SK-N-SH treated with all-trans-retinoic acid at 6 μM for 48 hours (cell line): ENCODE measurements at regions not wholly inside any gene's neighbourhood (a gene's known extent, or its start where the extent isn't known, plus 50 kb on each side); places are given as distances from the start of the nearest gene placed in this dataset.

Experiments used
- ATAC-seq: fragments of 200-7000 bp; cut with Tn5 transposase; 3 replicates; pipeline ENCODE4 v1.9.1; 2020; ENCODE audit warnings: mild to moderate bottlenecking, moderate library complexity
- ARNTL ChIP-seq: fragments of 450-650 bp; formaldehyde crosslinking; IDR thresholded peaks from 2 replicates; pipeline ENCODE4 v1.5.0; 2020; ENCODE audit warnings: low read depth, mild to moderate bottlenecking, moderate library complexity, borderline replicate concordance
- BACH2 ChIP-seq: fragments of 250-450 bp; sonication (Bioruptor Pico); IDR thresholded peaks from 2 replicates; pipeline ENCODE4 v1.9.0; 2021; ENCODE audit warnings: mild to moderate bottlenecking, borderline replicate concordance
- CSDC2 ChIP-seq: fragments of 250-450 bp; sonication (Bioruptor Pico); IDR thresholded peaks from 2 replicates; pipeline ENCODE4 v1.5.0; 2020; ENCODE audit warnings: mild to moderate bottlenecking, moderate library complexity
- ESRRG ChIP-seq: fragments of 250-450 bp; sonication (Bioruptor Pico); IDR thresholded peaks from 2 replicates; pipeline ENCODE4 v1.6.1; 2021; ENCODE audit warnings: mild to moderate bottlenecking
- GLIS3 ChIP-seq: fragments of 250-450 bp; sonication (Bioruptor Pico); IDR thresholded peaks from 2 replicates; pipeline ENCODE4 v1.5.0; 2020; ENCODE audit warnings: mild to moderate bottlenecking, moderate library complexity
- ISL1 ChIP-seq: fragments of 250-450 bp; sonication (Bioruptor Pico); IDR thresholded peaks from 2 replicates; pipeline ENCODE4 v2.1.2; 2022; ENCODE audit warnings: mild to moderate bottlenecking, moderate library complexity
- OSR1 ChIP-seq: fragments of 250-450 bp; sonication (Bioruptor Pico); IDR thresholded peaks from 2 replicates; pipeline ENCODE4 v1.8.0; 2022; ENCODE audit warnings: moderate library complexity, mild to moderate bottlenecking, inconsistent platforms
- PPARA ChIP-seq: fragments of 250-450 bp; sonication (Bioruptor Pico); IDR thresholded peaks from 2 replicates; pipeline ENCODE4 v1.5.0; 2020; ENCODE audit warnings: mild to moderate bottlenecking, borderline replicate concordance
- RARB ChIP-seq: fragments of 250-450 bp; sonication (Bioruptor Pico); IDR thresholded peaks from 2 replicates; pipeline ENCODE4 v1.8.0; 2021; ENCODE audit warnings: mild to moderate bottlenecking, moderate library complexity
- SNAI2 ChIP-seq: fragments of 250-450 bp; sonication (Bioruptor Pico); IDR thresholded peaks from 2 replicates; pipeline ENCODE4 v1.5.0; 2020; ENCODE audit warnings: mild to moderate bottlenecking, moderate library complexity
- TCF4 ChIP-seq: fragments of 250-450 bp; sonication (Bioruptor Pico); IDR thresholded peaks from 2 replicates; pipeline ENCODE4 v1.8.0; 2021; ENCODE audit warnings: mild to moderate bottlenecking, moderate library complexity, borderline replicate concordance
- TOX ChIP-seq: fragments of 250-450 bp; sonication (Bioruptor Pico); IDR thresholded peaks from 2 replicates; pipeline ENCODE4 v1.8.0; 2021; ENCODE audit warnings: mild to moderate bottlenecking, moderate library complexity, borderline replicate concordance
- ZC3H10 ChIP-seq: fragments of 250-450 bp; sonication (Bioruptor Pico); IDR thresholded peaks from 2 replicates; pipeline ENCODE4 v1.5.1; 2021; ENCODE audit warnings: mild to moderate bottlenecking, moderate library complexity
- ZFP3 ChIP-seq: fragments of 250-450 bp; sonication (Bioruptor Pico); IDR thresholded peaks from 2 replicates; pipeline ENCODE4 v1.5.0; 2020; ENCODE audit warnings: mild to moderate bottlenecking, moderate library complexity
- ZFP30 ChIP-seq: fragments of 450-650 bp; formaldehyde crosslinking; IDR thresholded peaks from 2 replicates; pipeline ENCODE4 v1.5.0; 2022; ENCODE audit warnings: mild to moderate bottlenecking, moderate library complexity
- ZNF565 ChIP-seq: fragments of 450-650 bp; formaldehyde crosslinking; conservative IDR thresholded peaks from 2 replicates; pipeline ENCODE4 v1.5.0; 2020; ENCODE audit warnings: low read depth, mild to moderate bottlenecking, moderate library complexity
- ZNF70 ChIP-seq: fragments of 450-650 bp; formaldehyde crosslinking; IDR thresholded peaks from 2 replicates; pipeline ENCODE4 v1.5.0; 2020; ENCODE audit warnings: mild to moderate bottlenecking, moderate library complexity
- ZNF8 ChIP-seq: fragments of 450-650 bp; formaldehyde crosslinking; IDR thresholded peaks from 2 replicates; pipeline ENCODE4 v1.5.0; 2020; ENCODE audit warnings: mild to moderate bottlenecking, moderate library complexity
- TF ChIP-seq, protein P1 (sequence below): fragments of 250-450 bp; sonication (Bioruptor Pico); IDR thresholded peaks from 2 replicates; pipeline ENCODE4 v1.8.0; 2021; ENCODE audit warnings: low read depth, mild to moderate bottlenecking, moderate library complexity, borderline replicate concordance
- TF ChIP-seq, protein P2 (sequence below): fragments of 250-450 bp; sonication (Bioruptor Pico); IDR thresholded peaks from 2 replicates; pipeline ENCODE4 v1.8.0; 2020; ENCODE audit warnings: mild to moderate bottlenecking, moderate library complexity, borderline replicate concordance
- TF ChIP-seq, protein P3 (sequence below): fragments of 250-450 bp; sonication (Bioruptor Pico); IDR thresholded peaks from 2 replicates; pipeline ENCODE4 v1.5.1; 2020; ENCODE audit warnings: low read depth, mild to moderate bottlenecking, moderate library complexity
- TF ChIP-seq, protein P4 (sequence below): fragments of 250-450 bp; sonication (Bioruptor Pico); IDR thresholded peaks from 2 replicates; pipeline ENCODE4 v1.5.0; 2020; ENCODE audit warnings: mild to moderate bottlenecking, moderate library complexity
- TF ChIP-seq, protein P5 (sequence below): fragments of 250-450 bp; sonication (Bioruptor Pico); IDR thresholded peaks from 2 replicates; pipeline ENCODE4 v1.5.1; 2021; ENCODE audit warnings: mild to moderate bottlenecking, moderate library complexity

DNA sequence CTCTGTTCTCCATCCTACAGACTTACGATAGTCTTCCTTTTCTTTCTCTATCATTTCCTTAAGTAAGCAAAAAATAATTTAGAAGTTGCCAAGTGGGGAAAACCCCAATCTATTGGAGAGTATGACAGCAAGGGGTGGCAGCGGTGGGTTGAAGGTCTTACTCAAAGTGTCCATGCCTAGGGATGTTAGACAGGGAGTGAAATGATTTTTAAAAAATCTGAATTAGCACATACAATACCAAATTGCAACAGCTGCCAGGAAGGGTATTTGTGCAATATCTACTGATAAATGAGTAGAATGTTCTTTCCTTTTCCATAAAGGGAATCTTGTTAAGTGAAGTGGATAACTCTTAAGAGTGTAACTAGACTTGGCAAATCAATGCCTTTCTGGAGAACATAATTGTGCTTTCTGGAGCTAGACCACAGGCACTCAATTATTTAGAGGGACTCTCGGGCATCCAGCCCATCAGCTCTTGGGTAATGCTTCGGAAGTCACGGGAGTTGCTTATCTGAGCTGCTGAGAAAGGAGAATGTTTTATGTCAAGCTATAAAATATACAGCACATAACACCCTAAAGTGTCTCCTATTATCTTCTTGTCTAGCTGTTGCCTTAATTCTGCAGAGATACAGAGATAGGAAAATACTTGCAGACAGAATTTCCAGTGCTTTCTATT is 151.5 kb downstream of the KCNJ2 start:
- TF ChIP-seq, protein P1, sequence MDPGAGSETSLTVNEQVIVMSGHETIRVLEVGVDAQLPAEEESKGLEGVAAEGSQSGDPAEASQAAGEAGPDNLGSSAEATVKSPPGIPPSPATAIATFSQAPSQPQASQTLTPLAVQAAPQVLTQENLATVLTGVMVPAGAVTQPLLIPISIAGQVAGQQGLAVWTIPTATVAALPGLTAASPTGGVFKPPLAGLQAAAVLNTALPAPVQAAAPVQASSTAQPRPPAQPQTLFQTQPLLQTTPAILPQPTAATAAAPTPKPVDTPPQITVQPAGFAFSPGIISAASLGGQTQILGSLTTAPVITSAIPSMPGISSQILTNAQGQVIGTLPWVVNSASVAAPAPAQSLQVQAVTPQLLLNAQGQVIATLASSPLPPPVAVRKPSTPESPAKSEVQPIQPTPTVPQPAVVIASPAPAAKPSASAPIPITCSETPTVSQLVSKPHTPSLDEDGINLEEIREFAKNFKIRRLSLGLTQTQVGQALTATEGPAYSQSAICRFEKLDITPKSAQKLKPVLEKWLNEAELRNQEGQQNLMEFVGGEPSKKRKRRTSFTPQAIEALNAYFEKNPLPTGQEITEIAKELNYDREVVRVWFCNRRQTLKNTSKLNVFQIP, result no peak; the same call in 1 of the 2 replicates
- TF ChIP-seq TCF4 (CRISPR knock-in tag), result peak; percentile 81
- TF ChIP-seq CSDC2 (CRISPR knock-in tag), result peak; percentile 50; the same call in 1 of the 2 replicates
- peak; percentile 90 for TF ChIP-seq GLIS3 (CRISPR knock-in tag)
- TF ChIP-seq ZNF565, result no peak
- no peak for TF ChIP-seq OSR1 (CRISPR knock-in tag)
- TF ChIP-seq TOX (CRISPR knock-in tag), result no peak
- TF ChIP-seq ZNF70 (CRISPR knock-in tag), result no peak
- no peak for TF ChIP-seq ZC3H10 (CRISPR knock-in tag)
- TF ChIP-seq ESRRG (CRISPR knock-in tag), result peak; percentile 83
- TF ChIP-seq BACH2, result no peak
- TF ChIP-seq, protein P2, sequence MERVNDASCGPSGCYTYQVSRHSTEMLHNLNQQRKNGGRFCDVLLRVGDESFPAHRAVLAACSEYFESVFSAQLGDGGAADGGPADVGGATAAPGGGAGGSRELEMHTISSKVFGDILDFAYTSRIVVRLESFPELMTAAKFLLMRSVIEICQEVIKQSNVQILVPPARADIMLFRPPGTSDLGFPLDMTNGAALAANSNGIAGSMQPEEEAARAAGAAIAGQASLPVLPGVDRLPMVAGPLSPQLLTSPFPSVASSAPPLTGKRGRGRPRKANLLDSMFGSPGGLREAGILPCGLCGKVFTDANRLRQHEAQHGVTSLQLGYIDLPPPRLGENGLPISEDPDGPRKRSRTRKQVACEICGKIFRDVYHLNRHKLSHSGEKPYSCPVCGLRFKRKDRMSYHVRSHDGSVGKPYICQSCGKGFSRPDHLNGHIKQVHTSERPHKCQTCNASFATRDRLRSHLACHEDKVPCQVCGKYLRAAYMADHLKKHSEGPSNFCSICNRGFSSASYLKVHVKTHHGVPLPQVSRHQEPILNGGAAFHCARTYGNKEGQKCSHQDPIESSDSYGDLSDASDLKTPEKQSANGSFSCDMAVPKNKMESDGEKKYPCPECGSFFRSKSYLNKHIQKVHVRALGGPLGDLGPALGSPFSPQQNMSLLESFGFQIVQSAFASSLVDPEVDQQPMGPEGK (CRISPR knock-in tag), result 0 out of 2 replicates have a peak, but pooled peaks have one; percentile 35
- no peak for TF ChIP-seq ZNF8 (CRISPR knock-in tag)
- TF ChIP-seq, protein P3, sequence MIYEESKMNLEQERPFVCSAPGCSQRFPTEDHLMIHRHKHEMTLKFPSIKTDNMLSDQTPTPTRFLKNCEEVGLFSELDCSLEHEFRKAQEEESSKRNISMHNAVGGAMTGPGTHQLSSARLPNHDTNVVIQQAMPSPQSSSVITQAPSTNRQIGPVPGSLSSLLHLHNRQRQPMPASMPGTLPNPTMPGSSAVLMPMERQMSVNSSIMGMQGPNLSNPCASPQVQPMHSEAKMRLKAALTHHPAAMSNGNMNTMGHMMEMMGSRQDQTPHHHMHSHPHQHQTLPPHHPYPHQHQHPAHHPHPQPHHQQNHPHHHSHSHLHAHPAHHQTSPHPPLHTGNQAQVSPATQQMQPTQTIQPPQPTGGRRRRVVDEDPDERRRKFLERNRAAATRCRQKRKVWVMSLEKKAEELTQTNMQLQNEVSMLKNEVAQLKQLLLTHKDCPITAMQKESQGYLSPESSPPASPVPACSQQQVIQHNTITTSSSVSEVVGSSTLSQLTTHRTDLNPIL (CRISPR knock-in tag), result peak; percentile 83
- no peak for TF ChIP-seq ARNTL (CRISPR knock-in tag)
- no peak for TF ChIP-seq PPARA
- TF ChIP-seq, protein P4, sequence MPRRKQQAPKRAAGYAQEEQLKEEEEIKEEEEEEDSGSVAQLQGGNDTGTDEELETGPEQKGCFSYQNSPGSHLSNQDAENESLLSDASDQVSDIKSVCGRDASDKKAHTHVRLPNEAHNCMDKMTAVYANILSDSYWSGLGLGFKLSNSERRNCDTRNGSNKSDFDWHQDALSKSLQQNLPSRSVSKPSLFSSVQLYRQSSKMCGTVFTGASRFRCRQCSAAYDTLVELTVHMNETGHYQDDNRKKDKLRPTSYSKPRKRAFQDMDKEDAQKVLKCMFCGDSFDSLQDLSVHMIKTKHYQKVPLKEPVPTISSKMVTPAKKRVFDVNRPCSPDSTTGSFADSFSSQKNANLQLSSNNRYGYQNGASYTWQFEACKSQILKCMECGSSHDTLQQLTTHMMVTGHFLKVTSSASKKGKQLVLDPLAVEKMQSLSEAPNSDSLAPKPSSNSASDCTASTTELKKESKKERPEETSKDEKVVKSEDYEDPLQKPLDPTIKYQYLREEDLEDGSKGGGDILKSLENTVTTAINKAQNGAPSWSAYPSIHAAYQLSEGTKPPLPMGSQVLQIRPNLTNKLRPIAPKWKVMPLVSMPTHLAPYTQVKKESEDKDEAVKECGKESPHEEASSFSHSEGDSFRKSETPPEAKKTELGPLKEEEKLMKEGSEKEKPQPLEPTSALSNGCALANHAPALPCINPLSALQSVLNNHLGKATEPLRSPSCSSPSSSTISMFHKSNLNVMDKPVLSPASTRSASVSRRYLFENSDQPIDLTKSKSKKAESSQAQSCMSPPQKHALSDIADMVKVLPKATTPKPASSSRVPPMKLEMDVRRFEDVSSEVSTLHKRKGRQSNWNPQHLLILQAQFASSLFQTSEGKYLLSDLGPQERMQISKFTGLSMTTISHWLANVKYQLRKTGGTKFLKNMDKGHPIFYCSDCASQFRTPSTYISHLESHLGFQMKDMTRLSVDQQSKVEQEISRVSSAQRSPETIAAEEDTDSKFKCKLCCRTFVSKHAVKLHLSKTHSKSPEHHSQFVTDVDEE (CRISPR knock-in tag), result peak; percentile 89; the same call in 1 of the 2 replicates
- TF ChIP-seq ZFP30, result no peak
- TF ChIP-seq, protein P5, sequence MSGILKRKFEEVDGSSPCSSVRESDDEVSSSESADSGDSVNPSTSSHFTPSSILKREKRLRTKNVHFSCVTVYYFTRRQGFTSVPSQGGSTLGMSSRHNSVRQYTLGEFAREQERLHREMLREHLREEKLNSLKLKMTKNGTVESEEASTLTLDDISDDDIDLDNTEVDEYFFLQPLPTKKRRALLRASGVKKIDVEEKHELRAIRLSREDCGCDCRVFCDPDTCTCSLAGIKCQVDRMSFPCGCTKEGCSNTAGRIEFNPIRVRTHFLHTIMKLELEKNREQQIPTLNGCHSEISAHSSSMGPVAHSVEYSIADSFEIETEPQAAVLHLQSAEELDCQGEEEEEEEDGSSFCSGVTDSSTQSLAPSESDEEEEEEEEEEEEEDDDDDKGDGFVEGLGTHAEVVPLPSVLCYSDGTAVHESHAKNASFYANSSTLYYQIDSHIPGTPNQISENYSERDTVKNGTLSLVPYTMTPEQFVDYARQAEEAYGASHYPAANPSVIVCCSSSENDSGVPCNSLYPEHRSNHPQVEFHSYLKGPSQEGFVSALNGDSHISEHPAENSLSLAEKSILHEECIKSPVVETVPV (CRISPR knock-in tag), result no peak
- no peak for TF ChIP-seq RARB (CRISPR knock-in tag)
- TF ChIP-seq SNAI2, result peak; percentile 92
- TF ChIP-seq ZFP3 (CRISPR knock-in tag), result peak; percentile 79
- peak; percentile 98 for TF ChIP-seq ISL1 (CRISPR knock-in tag)
- no peak; the same call in 2 of the 3 replicates for ATAC-seq

DNA sequence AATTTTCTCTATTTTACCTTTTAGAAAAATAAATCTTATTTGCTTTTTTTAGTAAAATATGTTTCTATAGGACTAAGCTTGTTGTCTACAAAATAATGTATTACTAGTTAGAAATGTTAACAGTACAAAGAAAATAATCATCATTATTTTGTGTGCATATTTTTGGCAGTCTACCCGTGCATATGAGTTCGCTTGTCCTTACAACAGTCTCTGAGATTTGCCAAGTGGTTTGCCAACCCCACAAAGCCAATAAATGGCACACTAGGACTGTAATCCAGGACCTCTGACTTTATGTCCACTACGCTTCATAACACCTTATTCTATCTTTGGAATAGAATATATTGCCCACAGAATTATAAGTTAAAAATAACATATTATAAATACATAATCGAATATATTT is 152.0 kb downstream of the KCNJ2 start:
- ATAC-seq, result no peak
- TF ChIP-seq, protein P1, result no peak
- TF ChIP-seq ESRRG (CRISPR knock-in tag), result no peak
- TF ChIP-seq, protein P3 (CRISPR knock-in tag), result no peak
- TF ChIP-seq RARB (CRISPR knock-in tag), result no peak
- TF ChIP-seq, protein P4 (CRISPR knock-in tag), result no peak
- TF ChIP-seq, protein P5 (CRISPR knock-in tag), result no peak
- TF ChIP-seq CSDC2 (CRISPR knock-in tag), result no peak
- no peak for TF ChIP-seq PPARA
